PC-3 (cell line): ENCODE measurements at regions not wholly inside any gene's neighbourhood (a gene's known extent, or its start where the extent isn't known, plus 50 kb on each side); places are given as distances from the start of the nearest gene placed in this dataset.

Source experiments
- ATAC-seq: fragments of 200-7000 bp; cut with Tn5 transposase; 2 replicates; pipeline ENCODE4 v1.9.1; 2020; ENCODE audit warnings: mild to moderate bottlenecking, moderate library complexity
- BruUV-seq: library from RNA; stranded (reverse); fragments of 400-500 nt; replicated peaks from 2 replicates; lab custom pipeline; 2021; lab: Mats Ljungman, UMichigan
- CTCF ChIA-PET: fragments of 300-600 bp; sonication (Branson Sonifier 250); formaldehyde crosslinking; loops from one replicate; lab custom pipeline; 2022; ENCODE audit warnings: antibody characterized with exemption; lab: Charles Lee
- POLR2A ChIA-PET: fragments of 300-600 bp; sonication (Branson Sonifier 250); formaldehyde crosslinking; loops from one replicate; lab custom pipeline; 2022; ENCODE audit warnings: antibody characterized with exemption; ENCODE audit not compliant: unreplicated experiment; lab: Charles Lee
- DNase-seq: peaks from one replicate; pipeline ENCODE4 v3.0.0-alpha.2; 2015
- H2AFZ ChIP-seq: fragments of 300-600 bp; sonication (generic); 2 replicates; pipeline ENCODE4 v1.6.0; 2016; ENCODE audit warnings: antibody characterized with exemption, low read length
- H3F3A ChIP-seq: fragments of 300-600 bp; sonication (generic); one replicate; pipeline ENCODE4 v1.6.0; 2017; ENCODE audit warnings: antibody characterized with exemption, low read length, control low read depth, mild to moderate bottlenecking; ENCODE audit not compliant: unreplicated experiment
- H3K27ac ChIP-seq: fragments of 300-600 bp; sonication (generic); 2 replicates; pipeline ENCODE4 v1.5.1; 2016; ENCODE audit warnings: mild to moderate bottlenecking, low read length
- H3K27me3 ChIP-seq: fragments of 300-600 bp; sonication (generic); 2 replicates; pipeline ENCODE4 v1.6.1; 2016; ENCODE audit warnings: low read length, mixed read lengths
- H3K36me3 ChIP-seq: fragments of 300-600 bp; sonication (generic); 2 replicates; pipeline ENCODE4 v1.6.1; 2016; ENCODE audit warnings: low read depth, mixed run types, low read length, mixed read lengths
- H3K4me1 ChIP-seq: fragments of 300-600 bp; sonication (generic); 2 replicates; pipeline ENCODE4 v1.5.1; 2016; ENCODE audit warnings: low read length; ENCODE audit not compliant: insufficient read depth
- H3K4me2 ChIP-seq: fragments of 300-600 bp; sonication (generic); 2 replicates; pipeline ENCODE4 v1.6.0; 2016; ENCODE audit warnings: low read length
- H3K4me3 ChIP-seq: fragments of 300-600 bp; sonication (generic); 2 replicates; pipeline ENCODE4 v1.5.1; 2016; ENCODE audit warnings: mild to moderate bottlenecking, low read length, mixed read lengths
- H3K79me2 ChIP-seq: fragments of 300-600 bp; sonication (generic); 2 replicates; pipeline ENCODE4 v1.6.1; 2017; ENCODE audit warnings: low read length, mixed read lengths
- H3K9ac ChIP-seq: fragments of 300-600 bp; sonication (generic); 2 replicates; pipeline ENCODE4 v1.6.0; 2016; ENCODE audit warnings: mild to moderate bottlenecking, low read length
- H3K9me2 ChIP-seq: fragments of 300-600 bp; sonication (generic); replicated peaks from 2 replicates; pipeline ENCODE4 v1.6.1; 2016; ENCODE audit warnings: mixed run types, low read length, mixed read lengths
- H3K9me3 ChIP-seq: fragments of 300-600 bp; sonication (generic); 2 replicates; pipeline ENCODE4 v1.6.1; 2016; ENCODE audit warnings: low read length, mixed read lengths
- H4K20me1 ChIP-seq: fragments of 300-600 bp; sonication (generic); 2 replicates; pipeline ENCODE4 v1.6.1; 2016; ENCODE audit warnings: low read length, mixed read lengths
- EZH2 ChIP-seq: fragments of 300-600 bp; sonication (generic); IDR thresholded peaks from one replicate; pipeline ENCODE4 v1.6.1; 2017; ENCODE audit warnings: antibody characterized with exemption, mild to moderate bottlenecking, low read length; ENCODE audit not compliant: unreplicated experiment
- EZH2phosphoT487 ChIP-seq: fragments of 300-600 bp; sonication (generic); IDR thresholded peaks from 2 replicates; pipeline ENCODE4 v1.6.1; 2018; ENCODE audit warnings: mild to moderate bottlenecking, antibody characterized with exemption, low read length, borderline replicate concordance
- intact Hi-C: fragments of 100-400 bp; cut with micrococcal nuclease; formaldehyde crosslinking; loops from 2 replicates; pipeline ENCODE4 v1.9.0; 2023
- TF ChIP-seq, protein P1 (sequence below): fragments of 300-600 bp; sonication (generic); conservative IDR thresholded peaks from 2 replicates; pipeline ENCODE4 v1.5.1; 2017; ENCODE audit warnings: antibody characterized with exemption, low read depth, mild to moderate bottlenecking, low read length

DNA sequence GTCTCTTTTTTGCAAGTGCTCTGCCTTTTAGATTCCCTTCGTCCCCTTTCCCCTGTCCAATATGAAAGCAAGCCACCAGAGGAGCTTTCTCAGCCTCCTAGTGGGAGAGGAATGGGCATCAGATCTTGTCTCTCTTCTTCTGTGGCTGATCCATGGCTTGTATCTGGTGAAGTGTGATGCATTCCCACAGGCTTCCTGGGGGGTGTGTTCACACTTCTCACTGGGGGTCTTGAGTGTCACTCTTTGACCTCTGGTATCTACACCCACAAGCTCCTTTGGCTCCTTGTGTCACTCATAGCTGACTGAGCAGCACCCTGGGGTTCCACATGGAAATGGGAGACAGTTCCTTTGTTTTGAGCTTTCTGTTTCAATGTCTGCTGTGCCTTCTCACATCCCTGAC, 411.5 kb downstream of the GADD45G start:
- intact Hi-C loops = no loop called here
- H3K4me2 ChIP-seq = no peak overlapping the region
- no peak for DNase-seq
- no peak for ATAC-seq
- no peaks in the 10 kb centered on the region for H3F3A ChIP-seq
- H3K9me3 ChIP-seq = no peaks in the 10 kb centered on the region
- no peak overlapping the region for H2AFZ ChIP-seq
- H3K36me3 ChIP-seq = no peaks in the 10 kb centered on the region
- TF ChIP-seq, protein P1, sequence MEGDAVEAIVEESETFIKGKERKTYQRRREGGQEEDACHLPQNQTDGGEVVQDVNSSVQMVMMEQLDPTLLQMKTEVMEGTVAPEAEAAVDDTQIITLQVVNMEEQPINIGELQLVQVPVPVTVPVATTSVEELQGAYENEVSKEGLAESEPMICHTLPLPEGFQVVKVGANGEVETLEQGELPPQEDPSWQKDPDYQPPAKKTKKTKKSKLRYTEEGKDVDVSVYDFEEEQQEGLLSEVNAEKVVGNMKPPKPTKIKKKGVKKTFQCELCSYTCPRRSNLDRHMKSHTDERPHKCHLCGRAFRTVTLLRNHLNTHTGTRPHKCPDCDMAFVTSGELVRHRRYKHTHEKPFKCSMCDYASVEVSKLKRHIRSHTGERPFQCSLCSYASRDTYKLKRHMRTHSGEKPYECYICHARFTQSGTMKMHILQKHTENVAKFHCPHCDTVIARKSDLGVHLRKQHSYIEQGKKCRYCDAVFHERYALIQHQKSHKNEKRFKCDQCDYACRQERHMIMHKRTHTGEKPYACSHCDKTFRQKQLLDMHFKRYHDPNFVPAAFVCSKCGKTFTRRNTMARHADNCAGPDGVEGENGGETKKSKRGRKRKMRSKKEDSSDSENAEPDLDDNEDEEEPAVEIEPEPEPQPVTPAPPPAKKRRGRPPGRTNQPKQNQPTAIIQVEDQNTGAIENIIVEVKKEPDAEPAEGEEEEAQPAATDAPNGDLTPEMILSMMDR = no peak
- TF ChIP-seq EZH2 (no peak), EZH2phosphoT487 (no peak)
- no peak overlapping the region for H3K4me3 ChIP-seq
- CTCF ChIA-PET = no interaction called here
- POLR2A ChIA-PET = no interaction called here
- H3K27ac ChIP-seq = no peak overlapping the region
- no peaks in the 10 kb centered on the region; the same call in 1 of the 2 replicates for H3K27me3 ChIP-seq
- H3K79me2 ChIP-seq = no peaks in the 10 kb centered on the region
- no peaks in the 10 kb centered on the region for H3K9me2 ChIP-seq
- BruUV-seq = no TSS peak
- no peaks in the 10 kb centered on the region for H4K20me1 ChIP-seq
- H3K4me1 ChIP-seq = no peaks in the 10 kb centered on the region
- no peak overlapping the region for H3K9ac ChIP-seq

DNA sequence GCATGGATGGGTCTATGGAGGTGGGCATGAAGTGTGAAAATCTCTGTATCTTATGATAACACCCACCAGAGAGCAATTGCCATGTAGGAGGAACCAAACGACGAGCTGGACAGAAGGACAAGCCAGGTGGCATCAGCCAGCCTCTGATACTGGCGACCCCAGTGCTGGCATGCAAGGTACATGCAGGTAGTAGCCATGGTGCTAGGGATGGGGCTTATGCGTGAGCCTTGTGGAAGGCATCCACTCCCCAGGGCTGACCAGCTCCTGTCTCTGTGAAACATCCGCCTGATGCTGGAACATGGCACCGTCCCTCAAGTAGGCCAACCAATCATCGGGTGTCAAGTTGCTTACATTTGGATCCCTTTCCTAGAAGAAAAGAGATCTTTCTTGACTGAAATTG, 412.9 kb downstream of the GADD45G start:
- ChIA-PET CTCF (no interaction called here), POLR2A (no interaction called here)
- Histone ChIP-seq H3K9me2 (no peaks in the 10 kb centered on the region), H3K9me3 (no peaks in the 10 kb centered on the region), H3F3A (no peaks in the 10 kb centered on the region), H3K4me1 (no peaks in the 10 kb centered on the region), H2AFZ (no peak overlapping the region), H3K9ac (no peak overlapping the region), H3K27me3 (no peaks in the 10 kb centered on the region; the same call in 1 of the 2 replicates), H3K4me3 (no peak overlapping the region), H4K20me1 (no peaks in the 10 kb centered on the region), H3K27ac (no peak overlapping the region), H3K79me2 (no peaks in the 10 kb centered on the region), H3K36me3 (no peaks in the 10 kb centered on the region), H3K4me2 (no peak overlapping the region)
- ATAC-seq (no peak), DNase-seq (no peak)
- intact Hi-C loops = no loop called here
- no TSS peak for BruUV-seq
- TF ChIP-seq EZH2 (no peak), EZH2phosphoT487 (no peak)
- TF ChIP-seq, protein P1 = no peak

DNA sequence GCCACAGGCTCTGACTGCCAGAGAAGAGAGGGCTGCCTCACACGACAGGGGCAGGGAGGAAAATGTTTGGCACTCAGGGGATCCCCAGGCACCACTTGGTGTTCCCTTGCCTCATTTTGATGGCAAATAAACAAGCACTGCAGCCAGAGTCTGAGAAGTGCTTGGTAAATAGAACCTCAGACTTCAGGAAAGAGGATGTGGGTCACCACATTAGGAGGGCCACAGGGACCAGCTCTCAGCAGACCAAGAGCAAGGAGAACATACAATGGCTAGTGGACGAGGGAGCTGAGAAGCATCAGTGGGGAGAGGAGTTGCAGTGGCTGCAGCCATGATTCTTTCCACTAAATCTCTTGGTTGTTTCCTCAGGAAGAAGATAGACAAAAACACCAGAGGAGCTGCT, 413.9 kb downstream of the GADD45G start:
- no peaks in the 10 kb centered on the region for H3K4me1 ChIP-seq
- H3K4me3 ChIP-seq = no peak overlapping the region
- no peaks in the 10 kb centered on the region for H4K20me1 ChIP-seq
- ATAC-seq = no peak
- no peaks in the 10 kb centered on the region for H3K36me3 ChIP-seq
- H2AFZ ChIP-seq = no peak overlapping the region
- DNase-seq = no peak
- no peaks in the 10 kb centered on the region for H3F3A ChIP-seq
- H3K4me2 ChIP-seq = no peak overlapping the region
- H3K27me3 ChIP-seq = no peaks in the 10 kb centered on the region; the same call in 1 of the 2 replicates
- intact Hi-C loops = no loop called here
- ChIA-PET POLR2A (no interaction called here), CTCF (no interaction called here)
- H3K9ac ChIP-seq = no peak overlapping the region
- H3K79me2 ChIP-seq = no peaks in the 10 kb centered on the region
- no peaks in the 10 kb centered on the region for H3K9me2 ChIP-seq
- TF ChIP-seq, protein P1 = no peak
- TF ChIP-seq EZH2 = no peak
- no TSS peak for BruUV-seq
- H3K9me3 ChIP-seq = no peaks in the 10 kb centered on the region
- H3K27ac ChIP-seq = no peak overlapping the region
